Testis (tissue), 2 donors: ENCODE measurements at regions not wholly inside any gene's neighbourhood (a gene's known extent, or its start where the extent isn't known, plus 50 kb on each side); places are given as distances from the start of the nearest gene placed in this dataset.
A peak's percentile ranks its signal among the peaks of the same experiment; 100 is the strongest.
"Not testable (repeated sequence)": the region's sequence is repeated elsewhere in the genome, so short reads cannot be mapped to it uniquely, and the experiment has no call there.

ENCODE experiments used
- DNase-seq: peaks from one replicate; pipeline ENCODE4 v3.0.0-alpha.2; 2019
- H3K27ac ChIP-seq, 2 donors: fragments of 200-600 bp; sonication (generic); one replicate each; pipeline ENCODE4 v1.5.1; 2019
- H3K27me3 ChIP-seq: fragments of 200-600 bp; sonication (generic); one replicate; pipeline ENCODE4 v1.5.1; 2019
- H3K36me3 ChIP-seq: fragments of 200-600 bp; sonication (generic); one replicate; pipeline ENCODE4 v1.5.1; 2017; ENCODE audit warnings: low read depth; ENCODE audit errors: missing control alignments
- H3K4me1 ChIP-seq: fragments of 200-600 bp; sonication (generic); one replicate; pipeline ENCODE4 v1.5.1; 2019
- H3K4me3 ChIP-seq, 2 donors: fragments of 200-600 bp; sonication (generic); one replicate each; pipeline ENCODE4 v1.5.1; 2017 to 2019
- H3K9me3 ChIP-seq: fragments of 200-600 bp; sonication (generic); one replicate; pipeline ENCODE4 v1.5.1; 2017
- WGBS, 2 donors: methylation state at CpG; one replicate each; pipeline ENCODE4 v1.1.5; 2018; 5-methylcytosine and 5-hydroxymethylcytosine counted together
- intact Hi-C: fragments of 100-400 bp; cut with DNase I; formaldehyde crosslinking; loops from one replicate; pipeline ENCODE4 v1.15.1; 2023; ENCODE audit warnings: low total_unique reads
- TF ChIP-seq, protein P1 (sequence below), 3 experiments: fragments of 450-650 bp in 2 of 3; fragments of 200-600 bp in 1 of 3; sonication (generic) in 1 of 3; IDR thresholded peaks; one replicate each; pipeline ENCODE4 v1.5.1; 2016 to 2019; ENCODE audit warnings: antibody characterized with exemption in 3 of 3, mild to moderate bottlenecking in 2 of 3, moderate library complexity in 1 of 3

DNA sequence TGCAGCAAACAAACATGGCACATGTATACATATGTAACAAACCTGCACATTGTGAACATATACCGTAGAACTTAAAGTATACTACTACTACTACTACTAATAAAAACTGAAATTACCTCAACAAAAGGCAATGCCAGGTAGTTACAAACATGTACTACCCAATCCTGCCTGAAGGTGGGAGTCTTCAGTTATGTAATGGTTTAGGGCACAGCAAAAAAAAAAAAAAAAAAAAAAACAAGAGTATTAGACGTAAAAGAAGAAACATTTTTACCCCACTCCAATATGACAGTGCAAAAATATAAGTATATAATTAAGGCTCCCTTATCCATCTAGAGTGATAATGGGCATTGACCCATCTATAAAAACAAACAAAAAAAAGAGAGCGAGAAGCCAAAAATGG lies 296.6 kb downstream of the ZNF37A start:
- H3K27ac ChIP-seq, H3K4me1 ChIP-seq, H3K27me3 ChIP-seq, H3K4me3 ChIP-seq, intact Hi-C loops, H3K9me3 ChIP-seq, H3K36me3 ChIP-seq: not testable (repeated sequence)
- TF ChIP-seq, protein P1, sequence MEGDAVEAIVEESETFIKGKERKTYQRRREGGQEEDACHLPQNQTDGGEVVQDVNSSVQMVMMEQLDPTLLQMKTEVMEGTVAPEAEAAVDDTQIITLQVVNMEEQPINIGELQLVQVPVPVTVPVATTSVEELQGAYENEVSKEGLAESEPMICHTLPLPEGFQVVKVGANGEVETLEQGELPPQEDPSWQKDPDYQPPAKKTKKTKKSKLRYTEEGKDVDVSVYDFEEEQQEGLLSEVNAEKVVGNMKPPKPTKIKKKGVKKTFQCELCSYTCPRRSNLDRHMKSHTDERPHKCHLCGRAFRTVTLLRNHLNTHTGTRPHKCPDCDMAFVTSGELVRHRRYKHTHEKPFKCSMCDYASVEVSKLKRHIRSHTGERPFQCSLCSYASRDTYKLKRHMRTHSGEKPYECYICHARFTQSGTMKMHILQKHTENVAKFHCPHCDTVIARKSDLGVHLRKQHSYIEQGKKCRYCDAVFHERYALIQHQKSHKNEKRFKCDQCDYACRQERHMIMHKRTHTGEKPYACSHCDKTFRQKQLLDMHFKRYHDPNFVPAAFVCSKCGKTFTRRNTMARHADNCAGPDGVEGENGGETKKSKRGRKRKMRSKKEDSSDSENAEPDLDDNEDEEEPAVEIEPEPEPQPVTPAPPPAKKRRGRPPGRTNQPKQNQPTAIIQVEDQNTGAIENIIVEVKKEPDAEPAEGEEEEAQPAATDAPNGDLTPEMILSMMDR (IDR thresholded peaks at IDR 0.05): peak in 1 of 3 experiments; percentile 28
- peak; percentile 16 for DNase-seq
- 81 to 84% methylated on average over 3 of the region's 3 CpGs for WGBS, 2 donors

DNA sequence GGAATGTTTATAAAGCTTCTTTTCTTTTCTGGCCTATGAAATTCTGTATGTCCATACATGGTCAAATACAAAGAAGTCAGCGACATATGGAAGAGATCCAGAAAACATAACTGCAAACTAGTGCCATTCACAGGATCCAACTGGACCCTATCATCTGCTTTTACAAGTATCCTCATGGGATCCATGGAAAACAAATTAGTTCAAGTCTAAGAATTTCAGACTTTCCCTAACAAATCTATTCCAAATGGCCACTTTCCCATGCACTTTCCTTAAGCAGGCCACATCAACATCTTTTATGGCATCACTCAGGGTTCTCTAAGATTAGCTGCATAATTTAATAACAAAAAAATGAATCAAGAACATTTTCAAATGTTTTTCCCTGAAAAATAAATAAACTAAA lies 301.3 kb downstream of the ZNF37A start:
- H3K4me3 ChIP-seq, H3K9me3 ChIP-seq, DNase-seq, H3K27me3 ChIP-seq, intact Hi-C loops, H3K4me1 ChIP-seq, H3K36me3 ChIP-seq, H3K27ac ChIP-seq: not testable (repeated sequence)
- WGBS, 2 donors: 73 to 92% methylated on average over 1 of the region's 1 CpG

DNA sequence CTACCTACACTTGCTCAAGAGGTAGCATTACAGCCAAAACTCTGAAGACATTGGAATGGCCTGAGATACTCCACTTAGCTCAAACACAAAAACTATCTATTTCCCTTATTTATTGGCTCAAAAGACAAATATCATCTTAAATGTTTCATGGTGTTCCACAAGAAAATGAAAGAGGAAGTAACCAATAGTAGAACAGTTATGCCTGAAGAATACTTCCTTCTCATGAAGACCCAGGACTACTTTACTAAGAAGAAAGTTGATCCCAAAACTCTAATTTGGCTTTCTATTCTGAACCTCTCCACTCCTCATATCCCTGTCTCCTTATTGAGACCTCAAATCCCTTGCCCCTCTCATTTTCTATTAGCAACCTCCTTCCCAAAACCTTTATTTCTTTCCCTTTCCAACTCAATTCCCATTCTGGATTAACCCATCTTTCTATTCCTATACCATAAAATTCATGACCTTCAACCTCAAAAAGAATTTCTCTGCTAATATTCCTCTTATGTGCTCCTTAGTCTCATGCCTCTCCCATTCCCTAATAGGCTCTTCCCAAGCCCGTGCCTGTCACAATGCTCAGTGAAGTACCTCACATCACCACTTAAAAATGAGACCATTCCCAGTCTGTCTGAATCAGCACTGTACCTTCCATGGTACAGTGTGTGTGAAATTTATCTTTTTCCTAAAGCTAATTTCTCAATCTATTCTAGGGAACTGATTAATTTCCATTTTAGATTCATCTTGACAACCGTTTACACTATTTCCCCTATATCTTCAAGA lies 302.2 kb downstream of the ZNF37A start:
- H3K4me1 ChIP-seq, H3K27ac ChIP-seq, DNase-seq, H3K9me3 ChIP-seq, intact Hi-C loops, H3K27me3 ChIP-seq, H3K4me3 ChIP-seq, H3K36me3 ChIP-seq: not testable (repeated sequence)
- WGBS, 2 donors: 93% methylated on average over 1 to 2 of the region's 2 CpGs

DNA sequence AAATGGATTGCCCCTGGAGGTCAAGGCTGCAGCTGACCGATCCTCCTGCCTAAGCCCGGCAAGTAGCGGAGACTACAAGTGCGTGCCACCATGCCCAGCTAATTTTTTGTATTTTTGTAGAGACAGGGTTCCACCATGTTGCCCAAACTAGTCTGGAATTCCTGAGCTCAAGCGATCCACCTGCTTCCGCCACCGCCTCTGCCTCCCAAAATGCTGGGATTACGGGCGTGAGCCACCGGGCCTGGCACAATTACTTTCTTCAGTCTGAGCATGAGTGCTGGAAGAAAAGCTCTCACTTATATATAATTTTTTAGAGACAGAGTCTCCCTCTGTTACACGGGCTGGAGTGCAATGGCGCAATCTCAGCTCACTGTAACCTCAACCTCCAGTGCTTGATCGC lies 307.4 kb downstream of the ZNF37A start:
- not testable (repeated sequence) for H3K27ac ChIP-seq, H3K27me3 ChIP-seq

DNA sequence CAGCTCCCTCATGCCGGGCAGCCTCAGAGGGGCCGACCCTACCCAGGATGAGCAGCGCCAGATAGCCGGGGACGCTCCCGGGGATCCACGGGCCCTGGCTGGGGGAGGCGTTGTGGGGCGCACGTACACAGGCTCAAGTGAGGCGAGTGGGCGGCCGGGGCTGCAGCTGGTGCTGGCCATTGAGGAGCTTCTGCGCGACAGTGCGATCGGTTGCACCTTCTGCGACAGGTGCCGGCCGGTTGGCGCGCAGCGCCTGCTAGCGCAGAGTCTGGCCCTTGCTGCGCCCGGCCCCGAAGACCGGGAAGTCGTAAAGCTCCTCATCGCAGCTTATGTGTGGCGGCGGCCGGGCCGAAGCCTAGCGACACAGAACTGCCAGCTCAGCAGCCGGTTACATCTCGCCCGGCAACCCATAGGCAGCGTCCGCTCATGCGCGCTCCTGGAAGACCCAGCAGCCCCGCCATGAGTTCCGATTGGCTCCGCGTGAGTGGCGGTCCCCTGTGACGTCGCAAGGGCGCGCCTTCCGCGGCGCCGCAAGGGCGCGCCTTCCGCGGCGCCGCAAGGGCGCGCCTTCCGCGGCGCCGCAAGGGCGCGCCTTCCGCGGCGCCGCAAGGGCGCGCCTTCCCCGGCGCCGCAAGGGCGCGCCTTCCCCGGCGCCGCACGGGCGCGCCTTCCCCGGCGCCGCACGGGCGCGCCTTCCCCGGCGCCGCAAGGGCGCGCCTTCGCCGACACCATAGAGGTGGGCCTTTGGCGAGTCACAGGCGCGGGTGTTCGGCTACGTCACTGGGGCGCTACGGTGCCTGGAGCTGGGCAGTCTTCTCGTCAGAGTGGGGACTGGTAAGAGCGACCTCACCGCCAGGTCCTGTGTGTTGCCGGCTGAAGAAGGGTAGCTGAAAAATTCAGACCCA lies 308.6 kb downstream of the ZNF37A start:
- Histone ChIP-seq H3K4me3 (peak overlapping the region; percentile 69 to 85), H3K27ac (peak overlapping the region; percentile 92)
- 0 to 1% methylated on average over 11 to 75 of the region's 110 CpGs for WGBS, 2 donors
- intact Hi-C loops, H3K4me1 ChIP-seq, H3K9me3 ChIP-seq, H3K36me3 ChIP-seq, H3K27me3 ChIP-seq: not testable (repeated sequence)
- peak; percentile 97 for DNase-seq

More for the DNA sequence above, 307.4 kb downstream of the ZNF37A start:
- H3K9me3 ChIP-seq, intact Hi-C loops, H3K4me1 ChIP-seq, DNase-seq, H3K36me3 ChIP-seq: not testable (repeated sequence)
- WGBS, 2 donors: 65 to 77% methylated on average over 13 of the region's 13 CpGs
- peak overlapping the region in 1 of 2 donors; percentile 85 for H3K4me3 ChIP-seq

DNA sequence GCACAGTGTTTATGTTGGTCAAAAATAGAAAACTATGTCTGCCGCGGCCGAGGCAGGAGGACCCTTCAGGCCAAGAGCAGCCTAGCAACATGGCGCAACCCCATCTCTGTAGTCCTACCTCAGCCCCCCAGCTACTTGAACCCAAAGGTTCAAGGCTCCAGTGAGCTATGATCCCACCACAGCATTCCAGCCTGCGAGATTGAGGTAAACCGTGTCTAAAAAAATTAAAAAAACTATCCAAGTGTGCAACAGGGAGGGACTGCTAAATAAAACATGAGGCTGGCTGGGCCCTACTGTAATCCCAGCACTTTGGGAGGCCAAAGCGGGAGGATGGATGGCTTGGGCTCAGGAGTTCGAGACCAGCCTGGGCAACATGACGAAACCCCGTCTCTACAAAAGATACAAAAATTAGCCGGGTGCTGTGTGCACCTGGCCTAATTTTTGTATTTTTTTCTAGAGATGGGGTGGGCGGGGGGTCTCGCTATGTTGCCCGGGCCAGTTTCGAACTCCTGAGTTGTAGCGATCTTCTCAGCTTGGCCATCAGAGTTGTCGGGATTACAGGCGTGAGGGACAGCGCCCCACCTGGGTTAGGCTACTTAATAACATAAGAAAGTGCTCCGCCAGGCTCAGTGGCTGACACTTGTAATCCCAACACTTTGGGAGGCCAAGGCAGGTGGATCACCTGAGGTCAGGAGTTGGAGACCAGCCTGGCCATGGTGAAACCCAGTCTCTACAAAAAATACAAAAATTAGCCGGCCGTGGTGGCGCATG lies 309.4 kb downstream of the ZNF37A start:
- peak overlapping the region; percentile 60 to 85 for H3K4me3 ChIP-seq
- H3K27me3 ChIP-seq, H3K9me3 ChIP-seq, H3K4me1 ChIP-seq, H3K36me3 ChIP-seq, intact Hi-C loops: not testable (repeated sequence)
- WGBS, 2 donors: 54 to 64% methylated on average over 20 to 23 of the region's 23 CpGs
- peak overlapping the region; percentile 92 for H3K27ac ChIP-seq
- TF ChIP-seq, protein P1 (IDR thresholded peaks at IDR 0.05): peak in 1 of 3 experiments; percentile 16
- peak; percentile 15 for DNase-seq

DNA sequence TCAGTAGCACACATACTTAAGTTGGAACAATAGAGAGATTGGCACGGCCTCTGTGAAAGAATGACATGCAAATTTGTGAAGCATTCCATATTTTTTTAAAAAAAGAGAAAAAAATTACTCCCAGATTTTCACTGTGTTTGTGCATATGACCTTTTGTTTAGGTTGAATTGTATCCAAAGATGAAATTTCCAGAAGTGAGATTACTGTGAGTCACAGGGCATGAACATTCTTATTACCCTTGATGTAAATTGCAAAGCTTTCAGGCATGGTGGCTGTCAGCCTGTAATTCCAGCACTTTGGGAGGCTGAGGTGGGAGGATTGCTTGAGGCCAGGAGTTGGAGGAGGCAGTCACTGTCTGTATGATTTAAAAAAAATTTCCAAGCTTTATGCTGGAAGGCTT lies 329.5 kb downstream of the ZNF37A start:
- H3K9me3 ChIP-seq, intact Hi-C loops, DNase-seq, H3K27ac ChIP-seq, H3K36me3 ChIP-seq, H3K4me3 ChIP-seq, H3K4me1 ChIP-seq, H3K27me3 ChIP-seq: not testable (repeated sequence)
- WGBS, 2 donors: 86 to 100% methylated on average over 1 of the region's 1 CpG

DNA sequence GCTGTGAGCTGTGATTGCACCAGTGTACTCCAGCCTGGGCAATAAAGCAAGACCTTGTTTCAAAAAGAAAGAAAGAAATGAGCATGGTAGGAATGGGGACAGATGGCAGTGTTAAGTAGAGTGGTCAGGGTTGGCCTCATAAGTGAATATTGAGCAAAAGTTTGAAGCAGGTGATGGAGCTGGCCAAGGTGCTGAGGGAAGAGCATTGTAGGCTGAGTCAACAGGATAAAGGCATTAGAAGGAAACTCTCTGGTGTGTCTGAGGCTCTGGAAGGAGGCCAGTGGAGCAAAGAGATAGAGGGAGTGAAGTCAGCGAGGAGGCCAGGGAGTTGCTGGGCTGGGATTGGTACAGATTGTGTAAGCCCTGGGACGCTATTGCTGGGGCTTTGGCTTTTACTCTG lies 336.1 kb downstream of the ZNF37A start:
- 86 to 88% methylated on average over 2 of the region's 2 CpGs for WGBS, 2 donors
- H3K36me3 ChIP-seq, H3K4me1 ChIP-seq, H3K9me3 ChIP-seq, H3K27ac ChIP-seq, H3K4me3 ChIP-seq, H3K27me3 ChIP-seq, DNase-seq, intact Hi-C loops: not testable (repeated sequence)

DNA sequence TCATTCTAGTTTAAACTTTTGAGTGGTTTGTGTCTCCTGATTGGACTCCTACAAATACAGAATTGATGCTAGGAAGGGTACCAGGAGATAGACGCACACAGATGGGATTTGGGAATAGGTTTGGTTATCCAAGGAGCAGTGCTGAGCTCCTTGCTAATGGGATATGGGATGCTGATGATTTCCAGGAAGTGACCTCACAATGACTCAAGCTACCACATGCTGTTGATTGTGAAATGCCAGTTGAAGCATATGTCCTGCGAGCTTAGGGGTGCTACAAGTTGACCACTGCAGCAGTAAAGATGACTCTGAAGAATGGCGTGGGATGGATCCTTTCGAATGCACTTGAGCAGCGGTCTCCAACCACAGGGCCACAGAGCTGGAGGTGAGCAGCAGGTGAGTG lies 343.2 kb downstream of the ZNF37A start:
- H3K4me1 ChIP-seq, H3K9me3 ChIP-seq, intact Hi-C loops, DNase-seq, H3K4me3 ChIP-seq, H3K27ac ChIP-seq, H3K36me3 ChIP-seq, H3K27me3 ChIP-seq: not testable (repeated sequence)
- WGBS, 2 donors: no CpG with 5 or more reads among the region's 5 CpGs
